ENCODE measurements at regions not wholly inside any gene's neighbourhood (a gene's known extent, or its start where the extent isn't known, plus 50 kb on each side); places are given as distances from the start of the nearest gene placed in this dataset.
A peak's percentile ranks its signal among the peaks of the same experiment; 100 is the strongest.

GRCh38 chr9:134994926-134995791 is 77.4 kb upstream of the FCN1 start:
- H3K27ac ChIP-seq: no peak overlapping the region
- peaks cover 28% of the 10 kb centered on the region for H3K27me3 ChIP-seq
- H3K36me3 ChIP-seq: no peaks in the 10 kb centered on the region
- TF ChIP-seq CTCF (IDR thresholded peaks at IDR 0.05): no peak
- no peak for TF ChIP-seq POLR2A (IDR thresholded peaks at IDR 0.05)
- TF ChIP-seq POLR2AphosphoS5 (IDR thresholded peaks at IDR 0.05): no peak
- no peak for TF ChIP-seq EP300 (IDR thresholded peaks at IDR 0.05)
- peak; percentile 44 to 49 for DNase-seq (ENCODE audit: low spot score in 2 of 2)
- peaks cover 20% of the 10 kb centered on the region for H3K4me1 ChIP-seq
- H3K9me3 ChIP-seq: no peaks in the 10 kb centered on the region
- no peak overlapping the region for H3K4me3 ChIP-seq
- 51% methylated on average over 11 of the region's 19 CpGs for WGBS

GRCh38 chr9:134995792-134996120 is 78.0 kb upstream of the FCN1 start:
- Histone ChIP-seq H3K27me3 (peaks cover 28% of the 10 kb centered on the region), H3K4me1 (peaks cover 20% of the 10 kb centered on the region), H3K36me3 (no peaks in the 10 kb centered on the region), H3K4me3 (no peak overlapping the region), H3K9me3 (no peaks in the 10 kb centered on the region), H3K27ac (no peak overlapping the region)
- DNase-seq (ENCODE audit: low spot score in 2 of 2): peak; percentile 21 to 59
- WGBS: 45% methylated on average over 10 of the region's 10 CpGs
- no peak for TF ChIP-seq EP300 (IDR thresholded peaks at IDR 0.05)
- no peak for TF ChIP-seq CTCF (IDR thresholded peaks at IDR 0.05)
- no peak for TF ChIP-seq POLR2AphosphoS5 (IDR thresholded peaks at IDR 0.05)
- no peak for TF ChIP-seq POLR2A (IDR thresholded peaks at IDR 0.05)

GRCh38 chr9:134996591-134997530 is 79.1 kb upstream of the FCN1 start:
- no peak overlapping the region for H3K27ac ChIP-seq
- WGBS: 91% methylated on average over 24 of the region's 24 CpGs
- peak; percentile 43 to 68 for DNase-seq (ENCODE audit: low spot score in 2 of 2)
- H3K9me3 ChIP-seq: no peaks in the 10 kb centered on the region
- peaks cover 34% of the 10 kb centered on the region for H3K27me3 ChIP-seq
- H3K4me3 ChIP-seq: no peak overlapping the region
- H3K36me3 ChIP-seq: no peaks in the 10 kb centered on the region
- TF ChIP-seq POLR2A (IDR thresholded peaks at IDR 0.05) (no peak), POLR2AphosphoS5 (IDR thresholded peaks at IDR 0.05) (no peak), EP300 (IDR thresholded peaks at IDR 0.05) (no peak), CTCF (IDR thresholded peaks at IDR 0.05) (no peak)
- peaks cover 20% of the 10 kb centered on the region for H3K4me1 ChIP-seq

- Histone ChIP-seq H3K27me3 (peaks cover 23% of the 10 kb centered on the region), H3K27ac (no peak overlapping the region), H3K4me1 (peaks cover 2% of the 10 kb centered on the region), H3K9me3 (no peaks in the 10 kb centered on the region), H3K36me3 (no peaks in the 10 kb centered on the region), H3K4me3 (no peak overlapping the region)
- TF ChIP-seq EP300 (IDR thresholded peaks at IDR 0.05) (no peak), CTCF (IDR thresholded peaks at IDR 0.05) (no peak), POLR2AphosphoS5 (IDR thresholded peaks at IDR 0.05) (no peak), POLR2A (IDR thresholded peaks at IDR 0.05) (no peak)
- no peak for DNase-seq (ENCODE audit: low spot score in 2 of 2)
- 66% methylated on average over 2 of the region's 2 CpGs for WGBS
Measured at GRCh38 chr9:135000647-135001245, 83.0 kb upstream of the FCN1 start.
